K562 (cell line): ENCODE measurements at regions not wholly inside any gene's neighbourhood (a gene's known extent, or its start where the extent isn't known, plus 50 kb on each side); places are given as distances from the start of the nearest gene placed in this dataset.

Experiments
- ELF1 ChIP-seq: fragments of 200-800 bp; sonication (Bioruptor generic); IDR thresholded peaks from 2 replicates; pipeline ENCODE4 v1.6.1; 2016; ENCODE audit warnings: missing genetic modification characterization, missing compliant biosample characterization
- PHB ChIP-seq: fragments of 250-450 bp; sonication (Bioruptor Pico); IDR thresholded peaks from 2 replicates; pipeline ENCODE4 v1.5.0; 2021
- TOE1 ChIP-seq, 2 experiments: fragments of 450-650 bp in 1 of 2; sonication (generic) in 1 of 2; formaldehyde crosslinking in 1 of 2; IDR thresholded peaks; 2 replicates each; pipeline versions ENCODE4 v1.7.1 to v1.8.0; 2016 to 2022; ENCODE audit warnings: borderline replicate concordance in 2 of 2, mild to moderate bottlenecking in 2 of 2, antibody characterized with exemption in 1 of 2, inconsistent platforms in 1 of 2, low read depth in 1 of 2, missing genetic modification reagents in 1 of 2, moderate library complexity in 1 of 2
- ZC3H4 ChIP-seq: sonication (generic); formaldehyde crosslinking; IDR thresholded peaks from 2 replicates; pipeline ENCODE4 v1.9.0; 2021; ENCODE audit warnings: missing genetic modification reagents, borderline replicate concordance
- TF ChIP-seq, protein P1 (sequence below): fragments of 250-450 bp; sonication (Bioruptor Pico); IDR thresholded peaks from 2 replicates; pipeline ENCODE4 v1.4.0; 2020; ENCODE audit warnings: mild to moderate bottlenecking, moderate library complexity

DNA sequence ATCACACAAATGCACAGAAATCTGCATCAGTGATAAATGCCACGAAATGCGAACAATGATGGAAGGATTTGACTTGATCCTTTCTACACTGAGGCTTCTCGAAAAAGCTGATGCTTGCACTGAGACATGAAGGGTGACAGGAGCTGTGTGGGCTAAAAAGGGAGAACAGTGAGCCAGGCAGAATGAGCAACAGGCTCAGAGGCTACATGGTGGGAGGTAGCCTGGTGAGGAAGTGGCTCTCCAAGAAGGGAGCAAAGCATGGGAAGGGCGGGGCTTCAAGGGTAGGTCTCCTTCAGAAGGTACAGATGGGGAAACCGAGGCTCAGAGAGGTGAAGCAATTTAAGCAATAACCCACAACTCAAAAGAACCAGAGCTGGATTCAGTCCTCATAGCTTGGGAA, 82.4 kb downstream of the TRIM43 start:
- TF ChIP-seq ZC3H4 (CRISPR knock-in tag) (no peak), ELF1 (no peak), PHB (no peak), TOE1 (IDR thresholded peaks at IDR 0.05; ENCODE audit: borderline replicate concordance) (no peak), TOE1 (CRISPR knock-in tag; IDR thresholded peaks at IDR 0.05; ENCODE audit: borderline replicate concordance, low read depth) (no peak)
- TF ChIP-seq, protein P1, sequence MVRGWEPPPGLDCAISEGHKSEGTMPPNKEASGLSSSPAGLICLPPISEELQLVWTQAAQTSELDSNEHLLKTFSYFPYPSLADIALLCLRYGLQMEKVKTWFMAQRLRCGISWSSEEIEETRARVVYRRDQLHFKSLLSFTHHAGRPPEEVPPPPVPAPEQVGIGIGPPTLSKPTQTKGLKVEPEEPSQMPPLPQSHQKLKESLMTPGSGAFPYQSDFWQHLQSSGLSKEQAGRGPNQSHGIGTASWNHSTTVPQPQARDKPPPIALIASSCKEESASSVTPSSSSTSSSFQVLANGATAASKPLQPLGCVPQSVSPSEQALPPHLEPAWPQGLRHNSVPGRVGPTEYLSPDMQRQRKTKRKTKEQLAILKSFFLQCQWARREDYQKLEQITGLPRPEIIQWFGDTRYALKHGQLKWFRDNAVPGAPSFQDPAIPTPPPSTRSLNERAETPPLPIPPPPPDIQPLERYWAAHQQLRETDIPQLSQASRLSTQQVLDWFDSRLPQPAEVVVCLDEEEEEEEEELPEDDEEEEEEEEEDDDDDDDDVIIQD (CRISPR knock-in tag), result no peak
